Natural killer cell (primary cell): ENCODE measurements at regions not wholly inside any gene's neighbourhood (a gene's known extent, or its start where the extent isn't known, plus 50 kb on each side); places are given as distances from the start of the nearest gene placed in this dataset.
"Not testable (repeated sequence)": the region's sequence is repeated elsewhere in the genome, so short reads cannot be mapped to it uniquely, and the experiment has no call there.

Source experiments
- ATAC-seq, 3 donors: fragments of 150-1000 bp in 2 of 3; fragments of 200-7000 bp in 1 of 3; cut with Tn5 transposase; 1 replicate in 1 of 3; 2 replicates in 2 of 3; pipeline ENCODE4 v1.10.0; 2021; ENCODE audit warnings: mild to moderate bottlenecking in 2 of 3, moderate library complexity in 2 of 3
- DNase-seq, 2 donors: peaks; one replicate each; pipeline versions ENCODE4 v3.0.0 to v3.0.0-alpha.2; 2013 to 2021; ENCODE audit warnings: mixed read lengths in 1 of 2
- H3K27ac ChIP-seq: one replicate; pipeline ENCODE4 v1.5.1; 2013; ENCODE audit warnings: mild to moderate bottlenecking, low read length
- H3K27me3 ChIP-seq: one replicate; pipeline ENCODE4 v1.6.1; 2013; ENCODE audit warnings: low read length; ENCODE audit not compliant: control insufficient read depth, insufficient read depth
- H3K36me3 ChIP-seq: one replicate; pipeline ENCODE4 v1.6.1; 2013; ENCODE audit warnings: low read length; ENCODE audit not compliant: control insufficient read depth, insufficient read depth
- H3K4me1 ChIP-seq: one replicate; pipeline ENCODE4 v1.6.1; 2013; ENCODE audit warnings: low read length; ENCODE audit not compliant: control insufficient read depth, insufficient read depth
- H3K4me3 ChIP-seq: one replicate; pipeline ENCODE4 v1.5.1; 2013; ENCODE audit warnings: low read length
- H3K9me3 ChIP-seq: one replicate; pipeline ENCODE4 v1.6.1; 2013; ENCODE audit warnings: low read length; ENCODE audit not compliant: control insufficient read depth, insufficient read depth
- H3K27ac Mint-ChIP-seq, 2 donors: one replicate each; pipeline ENCODE4 v1.8.0; 2022; ENCODE audit warnings: mild to moderate bottlenecking in 2 of 2, mixed read lengths in 2 of 2, moderate library complexity in 1 of 2
- H3K27me3 Mint-ChIP-seq, 2 donors: one replicate each; pipeline ENCODE4 v1.8.0; 2022; ENCODE audit warnings: low read depth in 2 of 2, mixed read lengths in 2 of 2
- H3K36me3 Mint-ChIP-seq: one replicate; pipeline ENCODE4 v1.8.0; 2022; ENCODE audit warnings: mixed read lengths
- H3K4me1 Mint-ChIP-seq, 2 donors: one replicate each; pipeline ENCODE4 v1.8.0; 2022; ENCODE audit warnings: mixed read lengths in 2 of 2
- H3K4me3 Mint-ChIP-seq: one replicate; pipeline ENCODE4 v1.8.0; 2022; ENCODE audit warnings: mild to moderate bottlenecking, moderate library complexity, mixed read lengths
- H3K9me3 Mint-ChIP-seq, 2 donors: one replicate each; pipeline ENCODE4 v1.8.0; 2022; ENCODE audit warnings: mixed read lengths in 2 of 2
- WGBS: methylation state at CpG from one replicate; pipeline ENCODE4 v1.1.7; 2013; ENCODE audit warnings: missing lambda C conversion rate; ENCODE audit not compliant: insufficient coverage; 5-methylcytosine and 5-hydroxymethylcytosine counted together
- intact Hi-C: fragments of 100-400 bp; cut with micrococcal nuclease; formaldehyde crosslinking; loops from one replicate; pipeline ENCODE4 v1.14.2; 2022
- TF ChIP-seq, protein P1 (sequence below): fragments of 200-600 bp; IDR thresholded peaks from one replicate; pipeline ENCODE4 v1.8.0; 2022; ENCODE audit warnings: antibody characterized with exemption

DNA sequence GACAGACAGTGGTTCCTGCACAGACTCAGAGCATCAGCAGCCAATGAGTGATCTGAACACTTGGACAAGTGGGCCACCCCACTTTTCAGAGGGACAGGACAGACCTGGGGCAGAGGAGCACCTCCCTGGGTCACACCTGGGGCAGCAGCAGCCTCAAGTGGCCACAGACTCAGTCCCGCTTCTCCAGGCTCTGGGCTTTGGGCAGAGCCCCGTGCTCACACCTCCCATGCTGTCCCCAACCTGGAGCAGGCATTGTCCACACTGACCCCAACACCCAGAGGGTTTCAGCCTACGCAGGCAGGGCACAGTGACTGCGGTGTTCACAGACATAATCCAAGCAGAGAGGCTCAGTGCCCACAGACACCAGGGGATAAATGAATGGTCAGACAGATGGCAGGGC, 135.5 kb upstream of the SFSWAP start:
- H3K4me1 ChIP-seq: no peaks in the 10 kb centered on the region
- TF ChIP-seq, protein P1, sequence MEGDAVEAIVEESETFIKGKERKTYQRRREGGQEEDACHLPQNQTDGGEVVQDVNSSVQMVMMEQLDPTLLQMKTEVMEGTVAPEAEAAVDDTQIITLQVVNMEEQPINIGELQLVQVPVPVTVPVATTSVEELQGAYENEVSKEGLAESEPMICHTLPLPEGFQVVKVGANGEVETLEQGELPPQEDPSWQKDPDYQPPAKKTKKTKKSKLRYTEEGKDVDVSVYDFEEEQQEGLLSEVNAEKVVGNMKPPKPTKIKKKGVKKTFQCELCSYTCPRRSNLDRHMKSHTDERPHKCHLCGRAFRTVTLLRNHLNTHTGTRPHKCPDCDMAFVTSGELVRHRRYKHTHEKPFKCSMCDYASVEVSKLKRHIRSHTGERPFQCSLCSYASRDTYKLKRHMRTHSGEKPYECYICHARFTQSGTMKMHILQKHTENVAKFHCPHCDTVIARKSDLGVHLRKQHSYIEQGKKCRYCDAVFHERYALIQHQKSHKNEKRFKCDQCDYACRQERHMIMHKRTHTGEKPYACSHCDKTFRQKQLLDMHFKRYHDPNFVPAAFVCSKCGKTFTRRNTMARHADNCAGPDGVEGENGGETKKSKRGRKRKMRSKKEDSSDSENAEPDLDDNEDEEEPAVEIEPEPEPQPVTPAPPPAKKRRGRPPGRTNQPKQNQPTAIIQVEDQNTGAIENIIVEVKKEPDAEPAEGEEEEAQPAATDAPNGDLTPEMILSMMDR: no peak
- no peak for ATAC-seq
- Mint-ChIP-seq H3K9me3 (no peaks in the 10 kb centered on the region), H3K36me3 (no peaks in the 10 kb centered on the region), H3K27ac (no peak overlapping the region), H3K27me3 (peaks cover 15 to 23% of the 10 kb centered on the region in 2 donors), H3K4me3 (no peak overlapping the region), H3K4me1 (no peaks in the 10 kb centered on the region)
- peaks cover 3% of the 10 kb centered on the region for H3K27me3 ChIP-seq
- no peaks in the 10 kb centered on the region for H3K36me3 ChIP-seq
- no peak for DNase-seq
- no peak overlapping the region for H3K27ac ChIP-seq
- H3K4me3 ChIP-seq: no peak overlapping the region
- 88% methylated on average over 4 of the region's 4 CpGs for WGBS
- intact Hi-C loops: no loop called here
- H3K9me3 ChIP-seq: no peaks in the 10 kb centered on the region

DNA sequence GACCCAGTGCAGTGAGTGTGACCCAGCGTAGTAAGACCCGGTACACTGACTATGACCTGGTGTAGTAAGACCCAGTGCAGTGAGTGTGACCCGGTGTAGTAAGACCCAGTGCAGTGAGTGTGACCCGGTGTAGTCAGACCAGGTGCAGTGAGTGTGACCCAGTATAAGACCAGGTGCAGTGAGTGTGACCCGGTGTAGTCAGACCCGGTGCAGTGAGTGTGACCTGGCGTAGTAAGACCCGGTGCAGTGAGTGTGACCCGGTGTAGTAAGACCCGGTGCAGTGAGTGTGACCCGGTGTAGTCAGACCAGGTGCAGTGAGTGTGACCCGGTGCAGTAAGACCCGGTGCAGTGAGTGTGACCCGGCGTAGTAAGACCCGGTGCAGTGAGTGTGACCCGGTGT, 134.2 kb upstream of the SFSWAP start:
- DNase-seq, H3K4me3 Mint-ChIP-seq, H3K36me3 ChIP-seq, H3K9me3 Mint-ChIP-seq, H3K4me3 ChIP-seq, H3K27ac ChIP-seq, H3K27me3 ChIP-seq, intact Hi-C loops, H3K4me1 Mint-ChIP-seq, H3K27ac Mint-ChIP-seq, H3K36me3 Mint-ChIP-seq, H3K9me3 ChIP-seq, H3K4me1 ChIP-seq: not testable (repeated sequence)
- peak in 1 of 3 donors; percentile 46 for ATAC-seq
- 95% methylated on average over 6 of the region's 17 CpGs for WGBS
- peaks cover 15 to 16% of the 10 kb centered on the region in 2 donors for H3K27me3 Mint-ChIP-seq

DNA sequence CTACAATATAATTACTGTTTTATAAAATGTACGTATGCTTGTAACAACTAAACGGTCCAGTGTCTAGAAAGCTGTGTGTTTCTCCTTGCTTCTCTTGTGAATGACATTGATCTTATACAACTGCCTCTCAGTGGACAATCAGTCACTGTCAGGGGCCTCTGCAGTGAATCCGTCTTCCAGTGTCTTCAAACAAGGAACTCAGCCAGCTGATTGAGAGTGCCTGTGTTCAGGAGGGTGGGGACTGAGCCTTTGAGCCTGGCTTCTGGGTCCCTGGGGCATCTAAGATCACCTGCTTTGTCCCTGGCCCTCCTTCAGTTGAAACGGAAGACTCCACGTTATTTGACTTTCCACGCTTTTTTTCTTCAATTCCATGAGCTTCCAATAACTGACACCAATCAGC, 133.1 kb upstream of the SFSWAP start:
- TF ChIP-seq, protein P1: no peak
- 89% methylated on average over 6 of the region's 6 CpGs for WGBS
- Histone ChIP-seq H3K4me1 (no peaks in the 10 kb centered on the region), H3K27me3 (peaks cover 3% of the 10 kb centered on the region), H3K9me3 (no peaks in the 10 kb centered on the region), H3K4me3 (no peak overlapping the region), H3K27ac (no peak overlapping the region), H3K36me3 (no peaks in the 10 kb centered on the region)
- no peaks in the 10 kb centered on the region for H3K36me3 Mint-ChIP-seq
- intact Hi-C loops: no loop called here
- no peak overlapping the region for H3K4me3 Mint-ChIP-seq
- H3K27me3 Mint-ChIP-seq: peaks cover 13 to 15% of the 10 kb centered on the region in 2 donors
- no peaks in the 10 kb centered on the region for H3K9me3 Mint-ChIP-seq
- no peak for ATAC-seq
- DNase-seq: no peak
- no peaks in the 10 kb centered on the region for H3K4me1 Mint-ChIP-seq
- H3K27ac Mint-ChIP-seq: no peak overlapping the region

DNA sequence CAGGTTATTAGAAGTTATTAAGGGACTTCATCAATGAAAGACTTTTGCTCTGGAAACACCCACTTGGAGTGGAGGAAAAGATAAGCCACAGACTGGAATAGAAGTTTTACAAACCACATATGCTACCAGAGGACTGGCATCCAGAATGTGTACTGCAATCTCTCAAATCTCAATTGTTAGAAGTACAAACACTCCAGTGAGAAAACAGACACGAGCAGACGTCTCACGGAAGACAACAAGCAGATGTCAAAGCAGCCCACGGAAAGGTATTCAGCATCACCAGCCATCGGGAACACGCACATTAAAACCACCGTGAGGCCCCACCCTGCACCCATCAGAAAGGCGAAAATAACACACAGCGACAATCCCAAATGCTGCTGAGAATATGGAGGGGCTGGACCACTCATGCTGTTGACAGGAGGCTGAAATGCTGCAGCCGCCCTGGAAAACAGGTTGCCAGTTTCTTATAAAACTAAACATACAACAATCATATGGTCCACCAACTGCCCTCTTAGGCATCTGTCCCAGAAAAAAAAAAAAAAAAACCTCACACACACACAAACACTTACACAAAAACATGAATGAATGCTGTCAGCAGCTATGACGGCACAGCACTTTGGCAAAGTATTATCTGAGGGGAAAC, 131.9 kb upstream of the SFSWAP start:
- Mint-ChIP-seq H3K36me3 (no peaks in the 10 kb centered on the region), H3K4me3 (no peak overlapping the region), H3K4me1 (no peaks in the 10 kb centered on the region), H3K9me3 (no peaks in the 10 kb centered on the region), H3K27ac (no peak overlapping the region), H3K27me3 (peaks cover 15 to 23% of the 10 kb centered on the region in 2 donors)
- Histone ChIP-seq H3K4me1 (no peaks in the 10 kb centered on the region), H3K4me3 (no peak overlapping the region), H3K9me3 (no peaks in the 10 kb centered on the region), H3K36me3 (no peaks in the 10 kb centered on the region), H3K27ac (no peak overlapping the region), H3K27me3 (peaks cover 3% of the 10 kb centered on the region)
- WGBS: 91% methylated on average over 11 of the region's 11 CpGs
- TF ChIP-seq, protein P1: no peak
- ATAC-seq (no peak), DNase-seq (no peak)
- intact Hi-C loops: no loop called here
